ENCODE measurements at regions not wholly inside any gene's neighbourhood (a gene's known extent, or its start where the extent isn't known, plus 50 kb on each side); places are given as distances from the start of the nearest gene placed in this dataset.

DNA sequence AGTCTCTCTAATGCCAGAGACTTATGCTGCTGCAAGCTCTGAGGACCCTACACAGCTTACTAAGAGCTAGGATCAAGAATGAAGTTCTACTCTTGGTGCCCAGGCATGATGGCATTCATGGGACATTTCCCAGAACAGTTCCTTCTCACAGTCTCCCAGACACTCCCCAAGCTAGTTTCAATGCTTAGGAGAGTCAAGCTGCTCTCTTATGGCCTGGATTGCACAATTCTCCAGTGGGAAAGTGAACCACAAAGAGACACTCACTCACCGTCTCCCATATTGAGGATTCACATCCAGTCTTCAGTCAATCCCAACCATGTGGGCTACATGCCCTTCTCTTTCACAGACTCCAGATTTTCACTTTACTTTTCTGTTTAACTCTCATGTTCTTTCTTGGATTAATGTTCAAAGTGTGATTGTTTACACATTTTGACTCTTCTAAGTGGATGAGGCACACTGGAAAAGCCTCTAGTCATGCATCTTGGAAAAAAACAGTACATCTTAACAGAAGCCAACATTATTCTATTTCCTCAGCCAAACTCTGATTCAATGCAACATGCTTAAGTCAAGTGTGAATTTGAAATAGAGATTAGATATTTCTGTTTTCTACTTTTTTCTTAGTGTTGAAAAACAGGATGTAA lies 447.8 kb upstream of the BTBD3 start:
- no peak for DNase-seq (ENCODE audit: low spot score)
- TF ChIP-seq, protein P1, sequence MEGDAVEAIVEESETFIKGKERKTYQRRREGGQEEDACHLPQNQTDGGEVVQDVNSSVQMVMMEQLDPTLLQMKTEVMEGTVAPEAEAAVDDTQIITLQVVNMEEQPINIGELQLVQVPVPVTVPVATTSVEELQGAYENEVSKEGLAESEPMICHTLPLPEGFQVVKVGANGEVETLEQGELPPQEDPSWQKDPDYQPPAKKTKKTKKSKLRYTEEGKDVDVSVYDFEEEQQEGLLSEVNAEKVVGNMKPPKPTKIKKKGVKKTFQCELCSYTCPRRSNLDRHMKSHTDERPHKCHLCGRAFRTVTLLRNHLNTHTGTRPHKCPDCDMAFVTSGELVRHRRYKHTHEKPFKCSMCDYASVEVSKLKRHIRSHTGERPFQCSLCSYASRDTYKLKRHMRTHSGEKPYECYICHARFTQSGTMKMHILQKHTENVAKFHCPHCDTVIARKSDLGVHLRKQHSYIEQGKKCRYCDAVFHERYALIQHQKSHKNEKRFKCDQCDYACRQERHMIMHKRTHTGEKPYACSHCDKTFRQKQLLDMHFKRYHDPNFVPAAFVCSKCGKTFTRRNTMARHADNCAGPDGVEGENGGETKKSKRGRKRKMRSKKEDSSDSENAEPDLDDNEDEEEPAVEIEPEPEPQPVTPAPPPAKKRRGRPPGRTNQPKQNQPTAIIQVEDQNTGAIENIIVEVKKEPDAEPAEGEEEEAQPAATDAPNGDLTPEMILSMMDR (IDR thresholded peaks at IDR 0.05; ENCODE audit: borderline replicate concordance, control extremely low read depth, extremely low read depth, insufficient read depth, missing control alignments): no peak
- in situ Hi-C loops (cut with MboI; ENCODE audit: low sequenced_read_pairs, unreplicated experiment): no loop called here

DNA sequence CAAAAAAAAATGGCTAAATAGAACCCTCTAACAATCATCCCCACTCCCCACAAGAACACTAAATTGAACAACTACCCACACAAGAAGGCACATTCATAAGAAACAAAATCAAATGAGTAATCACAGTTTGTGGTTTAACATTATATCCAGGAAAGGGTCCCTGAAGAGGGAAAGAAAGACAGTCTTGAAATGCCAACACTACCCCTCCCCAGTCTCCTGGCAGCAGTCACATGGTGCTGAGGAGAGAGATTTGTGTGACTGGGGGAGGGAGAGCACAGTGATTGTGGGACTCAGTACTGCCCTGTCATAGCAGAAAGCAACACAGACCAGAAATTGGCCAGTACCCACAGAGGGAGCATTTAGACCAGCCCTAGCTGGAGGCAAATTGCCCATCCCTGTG lies 443.7 kb upstream of the BTBD3 start:
- DNase-seq (ENCODE audit: low spot score): no peak
- in situ Hi-C loops (cut with MboI; ENCODE audit: low sequenced_read_pairs, unreplicated experiment): no loop called here
- TF ChIP-seq, protein P1 (IDR thresholded peaks at IDR 0.05; ENCODE audit: borderline replicate concordance, control extremely low read depth, extremely low read depth, insufficient read depth, missing control alignments): no peak

DNA sequence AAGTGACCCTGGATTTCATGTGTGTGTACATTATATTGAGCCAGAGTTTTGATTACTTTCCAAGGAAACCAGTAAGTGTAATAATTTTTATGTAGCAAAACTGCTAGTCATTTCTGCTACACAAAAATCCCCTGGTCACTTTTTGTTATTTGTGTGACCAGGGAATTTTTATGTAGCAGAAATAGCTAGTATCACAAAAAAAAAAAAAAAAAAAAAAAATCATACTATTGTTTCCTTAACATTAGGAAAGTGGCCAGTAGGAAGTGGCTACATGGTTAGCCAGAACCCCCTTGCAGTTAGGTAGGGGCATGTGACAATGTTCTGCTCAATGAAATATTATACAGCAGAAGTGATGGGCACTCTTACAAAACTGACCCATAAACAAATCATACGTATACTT lies 434.0 kb upstream of the BTBD3 start:
- no peak for DNase-seq (ENCODE audit: low spot score)

DNA sequence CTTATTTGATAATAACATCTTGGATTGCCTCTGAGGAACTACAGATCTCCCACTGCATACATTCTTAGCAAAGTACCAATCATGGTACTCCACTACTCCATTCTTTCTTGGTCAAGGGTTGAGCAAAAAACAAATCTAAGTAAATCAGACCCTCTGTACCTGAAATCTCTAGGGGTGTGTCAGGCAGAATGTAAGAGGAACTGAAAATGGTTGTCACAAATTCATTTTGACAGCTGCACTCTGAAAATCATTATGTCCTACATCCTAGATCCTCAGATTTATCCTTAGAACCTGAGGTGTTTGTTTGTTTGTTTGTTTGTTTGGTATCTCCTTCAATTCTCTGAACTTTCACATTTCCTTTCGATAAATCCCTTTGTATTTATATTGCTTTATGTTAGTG lies 433.2 kb upstream of the BTBD3 start:
- in situ Hi-C loops (cut with MboI; ENCODE audit: low sequenced_read_pairs, unreplicated experiment): no loop called here
- no peak for DNase-seq (ENCODE audit: low spot score)

More for the DNA sequence above, 434.0 kb upstream of the BTBD3 start:
- in situ Hi-C loops (cut with MboI; ENCODE audit: low sequenced_read_pairs, unreplicated experiment): no loop called here
- TF ChIP-seq, protein P1 (IDR thresholded peaks at IDR 0.05; ENCODE audit: borderline replicate concordance, control extremely low read depth, extremely low read depth, insufficient read depth, missing control alignments): no peak

DNA sequence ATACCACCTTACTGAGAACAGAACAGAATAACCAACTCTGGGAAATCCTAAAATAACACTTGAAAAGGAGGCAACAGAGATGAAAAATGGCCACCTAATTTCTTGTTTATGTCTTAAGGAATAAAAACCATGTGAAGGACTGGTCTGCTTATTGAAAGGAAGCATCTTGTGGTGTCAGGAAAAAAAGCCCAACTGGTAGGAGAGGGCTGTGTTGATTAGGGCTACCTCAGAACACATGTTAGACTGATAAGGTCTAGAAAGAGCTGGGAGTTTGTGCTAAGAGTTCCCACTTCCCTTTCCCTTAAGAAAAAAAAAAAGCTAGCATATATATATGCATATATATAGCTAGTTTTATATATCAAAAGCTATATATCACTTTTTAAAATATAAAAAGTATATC lies 425.3 kb upstream of the BTBD3 start:
- DNase-seq (ENCODE audit: low spot score): no peak
- in situ Hi-C loops (cut with MboI; ENCODE audit: low sequenced_read_pairs, unreplicated experiment): no loop called here
- TF ChIP-seq, protein P1 (IDR thresholded peaks at IDR 0.05; ENCODE audit: borderline replicate concordance, control extremely low read depth, extremely low read depth, insufficient read depth, missing control alignments): no peak

More for the DNA sequence above, 433.2 kb upstream of the BTBD3 start:
- TF ChIP-seq, protein P1 (IDR thresholded peaks at IDR 0.05; ENCODE audit: borderline replicate concordance, control extremely low read depth, extremely low read depth, insufficient read depth, missing control alignments): no peak

DNA sequence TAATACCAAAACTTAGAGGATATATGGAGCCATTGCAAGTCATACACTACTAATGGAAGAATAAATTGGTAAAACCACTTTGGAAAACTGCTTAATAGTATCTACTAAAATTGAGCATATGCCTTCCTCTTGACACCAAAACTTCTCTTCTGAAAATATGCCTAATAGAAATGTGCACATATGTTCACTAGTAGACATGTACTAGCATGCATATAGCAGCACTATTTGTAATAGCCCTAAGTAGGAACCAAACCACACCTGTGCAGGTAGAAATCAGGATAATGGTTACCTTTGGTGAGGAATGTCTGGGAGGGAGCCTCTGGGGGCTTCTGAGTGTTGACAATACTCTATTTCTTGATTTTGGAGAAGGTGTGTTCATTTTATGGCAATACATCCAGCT lies 424.8 kb upstream of the BTBD3 start:
- in situ Hi-C loops (cut with MboI; ENCODE audit: low sequenced_read_pairs, unreplicated experiment): no loop called here

More for the DNA sequence above, 424.8 kb upstream of the BTBD3 start:
- TF ChIP-seq, protein P1 (IDR thresholded peaks at IDR 0.05; ENCODE audit: borderline replicate concordance, control extremely low read depth, extremely low read depth, insufficient read depth, missing control alignments): no peak
- DNase-seq (ENCODE audit: low spot score): no peak

Measured in GM13976 (cell line).